ENCODE measurements at regions not wholly inside any gene's neighbourhood (a gene's known extent, or its start where the extent isn't known, plus 50 kb on each side); places are given as distances from the start of the nearest gene placed in this dataset.

GRCh38 chr18:68429111-68429510 is 285.8 kb downstream of the TMX3 start:
- no peak for DNase-seq
- Histone ChIP-seq H3K36me3 (no peaks in the 10 kb centered on the region), H3K9me3 (no peaks in the 10 kb centered on the region), H3K27me3 (no peaks in the 10 kb centered on the region), H3K4me3 (no peak overlapping the region)

- Histone ChIP-seq H3K36me3 (no peaks in the 10 kb centered on the region), H3K4me3 (no peak overlapping the region), H3K27me3 (no peaks in the 10 kb centered on the region), H3K9me3 (no peaks in the 10 kb centered on the region)
- DNase-seq, result no peak
Observed at GRCh38 chr18:68428661-68429060, 286.2 kb downstream of the TMX3 start.

GRCh38 chr18:68427951-68428401 is 286.9 kb downstream of the TMX3 start:
- Histone ChIP-seq H3K27me3 (no peaks in the 10 kb centered on the region), H3K36me3 (no peaks in the 10 kb centered on the region)
- DNase-seq, result peak; percentile 60

GRCh38 chr18:68426731-68427315 is 288.1 kb downstream of the TMX3 start:
- Histone ChIP-seq H3K27me3 (no peaks in the 10 kb centered on the region), H3K36me3 (no peaks in the 10 kb centered on the region), H3K4me3 (no peak overlapping the region), H3K9me3 (no peaks in the 10 kb centered on the region)
- no peak for DNase-seq

More at GRCh38 chr18:68427951-68428401, 286.9 kb downstream of the TMX3 start:
- H3K9me3 ChIP-seq, result no peaks in the 10 kb centered on the region
- no peak overlapping the region for H3K4me3 ChIP-seq

- Histone ChIP-seq H3K36me3 (no peaks in the 10 kb centered on the region), H3K27me3 (no peaks in the 10 kb centered on the region), H3K9me3 (no peaks in the 10 kb centered on the region), H3K4me3 (no peak overlapping the region)
- DNase-seq, result no peak
Observed at GRCh38 chr18:68418881-68419280, 296.0 kb downstream of the TMX3 start.

- H3K27me3 ChIP-seq, result no peaks in the 10 kb centered on the region
- no peak overlapping the region for H3K4me3 ChIP-seq
- H3K36me3 ChIP-seq, result no peaks in the 10 kb centered on the region
- no peak for DNase-seq
- H3K9me3 ChIP-seq, result no peaks in the 10 kb centered on the region
Observed at GRCh38 chr18:68418226-68418868, 296.6 kb downstream of the TMX3 start.

- Histone ChIP-seq H3K27me3 (no peaks in the 10 kb centered on the region), H3K36me3 (no peaks in the 10 kb centered on the region), H3K4me3 (no peak overlapping the region), H3K9me3 (no peaks in the 10 kb centered on the region)
- DNase-seq, result no peak
Observed at GRCh38 chr18:68417826-68418225, 297.1 kb downstream of the TMX3 start.

- no peaks in the 10 kb centered on the region for H3K27me3 ChIP-seq
- no peak overlapping the region for H3K4me3 ChIP-seq
- DNase-seq, result no peak
- H3K9me3 ChIP-seq, result no peaks in the 10 kb centered on the region
- H3K36me3 ChIP-seq, result no peaks in the 10 kb centered on the region
Observed at GRCh38 chr18:68417166-68417799, 297.6 kb downstream of the TMX3 start.

- Histone ChIP-seq H3K36me3 (no peaks in the 10 kb centered on the region), H3K27me3 (no peaks in the 10 kb centered on the region), H3K9me3 (no peaks in the 10 kb centered on the region), H3K4me3 (no peak overlapping the region)
- no peak for DNase-seq
Observed at GRCh38 chr18:68414407-68414806, 300.5 kb downstream of the TMX3 start.

GRCh38 chr18:68409576-68409975 is 305.3 kb downstream of the TMX3 start:
- no peaks in the 10 kb centered on the region for H3K27me3 ChIP-seq

GRCh38 chr18:68406761-68407160 is 308.1 kb downstream of the TMX3 start:
- Histone ChIP-seq H3K27me3 (no peaks in the 10 kb centered on the region), H3K36me3 (no peaks in the 10 kb centered on the region), H3K4me3 (no peak overlapping the region), H3K9me3 (no peaks in the 10 kb centered on the region)
- no peak for DNase-seq

More at GRCh38 chr18:68409576-68409975, 305.3 kb downstream of the TMX3 start:
- H3K4me3 ChIP-seq, result no peak overlapping the region
- no peaks in the 10 kb centered on the region for H3K9me3 ChIP-seq
- no peak for DNase-seq
- H3K36me3 ChIP-seq, result no peaks in the 10 kb centered on the region

- H3K36me3 ChIP-seq, result no peaks in the 10 kb centered on the region
- no peaks in the 10 kb centered on the region for H3K9me3 ChIP-seq
- no peak overlapping the region for H3K4me3 ChIP-seq
- H3K27me3 ChIP-seq, result no peaks in the 10 kb centered on the region
- DNase-seq, result no peak
Observed at GRCh38 chr18:68402784-68403183, 312.1 kb downstream of the TMX3 start.

GRCh38 chr18:68400889-68401288 is 314.0 kb downstream of the TMX3 start:
- Histone ChIP-seq H3K9me3 (no peaks in the 10 kb centered on the region), H3K36me3 (no peaks in the 10 kb centered on the region), H3K27me3 (no peaks in the 10 kb centered on the region), H3K4me3 (no peak overlapping the region)
- DNase-seq, result no peak

GRCh38 chr18:68399721-68400120 is 315.2 kb downstream of the TMX3 start:
- no peaks in the 10 kb centered on the region for H3K9me3 ChIP-seq
- H3K36me3 ChIP-seq, result no peaks in the 10 kb centered on the region
- no peaks in the 10 kb centered on the region for H3K27me3 ChIP-seq
- DNase-seq, result no peak
- H3K4me3 ChIP-seq, result no peak overlapping the region

- H3K36me3 ChIP-seq, result no peaks in the 10 kb centered on the region
- DNase-seq, result no peak
- no peaks in the 10 kb centered on the region for H3K9me3 ChIP-seq
- H3K27me3 ChIP-seq, result no peaks in the 10 kb centered on the region
- H3K4me3 ChIP-seq, result no peak overlapping the region
Observed at GRCh38 chr18:68397241-68398035, 317.5 kb downstream of the TMX3 start.

- no peak for DNase-seq
- no peaks in the 10 kb centered on the region for H3K27me3 ChIP-seq
- H3K36me3 ChIP-seq, result no peaks in the 10 kb centered on the region
- H3K9me3 ChIP-seq, result no peaks in the 10 kb centered on the region
- no peak overlapping the region for H3K4me3 ChIP-seq
Observed at GRCh38 chr18:68394705-68395104, 320.2 kb downstream of the TMX3 start.

- no peak for DNase-seq
- Histone ChIP-seq H3K9me3 (no peaks in the 10 kb centered on the region), H3K4me3 (no peak overlapping the region), H3K27me3 (no peaks in the 10 kb centered on the region), H3K36me3 (no peaks in the 10 kb centered on the region)
Observed at GRCh38 chr18:68391801-68392200, 323.1 kb downstream of the TMX3 start.
